T-cell (primary cell): ENCODE measurements at regions not wholly inside any gene's neighbourhood (a gene's known extent, or its start where the extent isn't known, plus 50 kb on each side); places are given as distances from the start of the nearest gene placed in this dataset.

ENCODE experiments used
- ATAC-seq, 4 experiments: fragments of 200-7000 bp in 3 of 4; fragments of 150-1000 bp in 1 of 4; cut with Tn5 transposase; replicated peaks in 1 of 4; 1 replicate in 3 of 4; 2 replicates in 1 of 4; pipeline ENCODE4 v1.10.0; 2021; ENCODE audit warnings: moderate library complexity in 3 of 4, mild to moderate bottlenecking in 2 of 4, moderate number of reproducible peaks in 1 of 4
- CTCF ChIA-PET, 2 donors: fragments of 300-600 bp; sonication (Branson Sonifier 250); formaldehyde crosslinking; loops; one replicate each; lab custom pipeline; 2022; ENCODE audit warnings: antibody characterized with exemption in 2 of 2; lab: Charles Lee
- POLR2A ChIA-PET, 2 donors: fragments of 300-600 bp; sonication (Branson Sonifier 250); formaldehyde crosslinking; loops; one replicate each; lab custom pipeline; 2022; ENCODE audit warnings: antibody characterized with exemption in 2 of 2; lab: Charles Lee
- DNase-seq, 35 experiments: peaks; one replicate each; pipeline versions ENCODE4 v3.0.0 to v3.0.0-alpha.2; 2013 to 2023
- H3K27ac ChIP-seq: one replicate; pipeline ENCODE4 v1.5.1; 2013; ENCODE audit warnings: low read length
- H3K27me3 ChIP-seq, 2 experiments: replicated peaks in 1 of 2; 1 replicate in 1 of 2; 2 replicates in 1 of 2; pipeline versions ENCODE4 v1.6.1 to v1.7.0; 2013; ENCODE audit warnings: low read length in 1 of 2, mixed read lengths in 1 of 2; ENCODE audit not compliant: control insufficient read depth in 2 of 2, insufficient read depth in 2 of 2; ENCODE audit errors: extremely low read depth in 1 of 2
- H3K36me3 ChIP-seq, 2 donors: 1 replicate in 1 of 2; 2 replicates in 1 of 2; pipeline versions ENCODE4 v1.6.1 to v1.7.0; 2013; ENCODE audit warnings: low read length in 1 of 2; ENCODE audit not compliant: control insufficient read depth in 2 of 2, insufficient read depth in 1 of 2; ENCODE audit errors: extremely low read depth in 1 of 2
- H3K4me1 ChIP-seq, 2 experiments: 1 replicate in 1 of 2; 2 replicates in 1 of 2; pipeline versions ENCODE4 v1.6.1 to v1.7.0; 2013; ENCODE audit warnings: low read length in 2 of 2, mixed read lengths in 1 of 2; ENCODE audit not compliant: insufficient read depth in 2 of 2, control insufficient read depth in 1 of 2; ENCODE audit errors: extremely low read depth in 1 of 2
- H3K4me3 ChIP-seq, 2 donors: 1 replicate in 1 of 2; 2 replicates in 1 of 2; pipeline versions ENCODE4 v1.5.1 to v1.7.0; 2013; ENCODE audit warnings: mild to moderate bottlenecking in 2 of 2, low read length in 1 of 2, moderate library complexity in 1 of 2; ENCODE audit not compliant: control insufficient read depth in 1 of 2; ENCODE audit errors: extremely low read depth in 1 of 2
- H3K9me3 ChIP-seq: 2 replicates; pipeline ENCODE4 v1.7.0; 2013
- H3K27ac Mint-ChIP-seq, 2 donors: one replicate each; pipeline ENCODE4 v1.8.0; 2020 to 2021; ENCODE audit warnings: mild to moderate bottlenecking in 2 of 2, mixed read lengths in 2 of 2
- H3K27me3 Mint-ChIP-seq, 2 donors: one replicate each; pipeline ENCODE4 v1.8.0; 2021 to 2022; ENCODE audit warnings: mixed read lengths in 2 of 2
- H3K36me3 Mint-ChIP-seq: one replicate; pipeline ENCODE4 v1.8.0; 2021; ENCODE audit warnings: mixed read lengths
- H3K4me1 Mint-ChIP-seq, 3 donors: one replicate each; pipeline ENCODE4 v1.8.0; 2020 to 2022; ENCODE audit warnings: mixed read lengths in 3 of 3, mild to moderate bottlenecking in 1 of 3
- H3K4me3 Mint-ChIP-seq, 3 donors: one replicate each; pipeline ENCODE4 v1.8.0; 2020 to 2022; ENCODE audit warnings: mild to moderate bottlenecking in 3 of 3, mixed read lengths in 3 of 3, moderate library complexity in 3 of 3
- H3K9me3 Mint-ChIP-seq, 3 donors: one replicate each; pipeline ENCODE4 v1.8.0; 2020 to 2022; ENCODE audit warnings: mixed read lengths in 3 of 3
- WGBS: methylation state at CpG from one replicate; pipeline ENCODE4 v1.1.5; 2013; ENCODE audit warnings: missing lambda C conversion rate; ENCODE audit not compliant: insufficient coverage; 5-methylcytosine and 5-hydroxymethylcytosine counted together

DNA sequence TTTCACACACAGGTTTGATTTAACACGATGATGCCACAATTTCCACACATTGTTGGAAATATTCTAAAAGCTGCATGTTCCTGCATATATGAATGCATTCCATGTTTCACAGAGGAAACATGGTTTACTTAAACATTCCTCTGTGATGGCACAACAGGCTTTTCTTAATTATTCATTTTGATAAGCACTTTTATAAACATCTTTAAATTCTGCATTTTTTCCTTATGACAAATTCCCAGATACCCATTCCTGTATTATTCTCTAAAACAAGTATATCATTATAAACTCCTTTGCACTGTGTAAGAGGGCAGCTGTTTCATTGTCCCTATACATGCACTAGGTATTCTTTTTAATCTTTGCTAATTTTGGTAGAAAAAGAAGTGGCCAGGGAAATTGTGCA lies 532.3 kb downstream of the SOX6 start:
- H3K4me1 ChIP-seq: no peaks in the 10 kb centered on the region
- H3K36me3 Mint-ChIP-seq: no peaks in the 10 kb centered on the region
- H3K9me3 Mint-ChIP-seq: no peaks in the 10 kb centered on the region
- H3K4me3 Mint-ChIP-seq: no peak overlapping the region
- CTCF ChIA-PET: no interaction called here
- POLR2A ChIA-PET: no interaction called here
- no peak overlapping the region for H3K4me3 ChIP-seq
- no peaks in the 10 kb centered on the region for H3K9me3 ChIP-seq
- no peaks in the 10 kb centered on the region for H3K36me3 ChIP-seq
- ATAC-seq (no peak), DNase-seq (no peak)
- peaks cover 1 to 17% of the 10 kb centered on the region in 2 donors for H3K27me3 Mint-ChIP-seq
- H3K4me1 Mint-ChIP-seq: no peaks in the 10 kb centered on the region
- no peak overlapping the region for H3K27ac ChIP-seq
- WGBS: no CpG with 5 or more reads among the region's 1 CpG
- no peak overlapping the region for H3K27ac Mint-ChIP-seq
- no peaks in the 10 kb centered on the region for H3K27me3 ChIP-seq

DNA sequence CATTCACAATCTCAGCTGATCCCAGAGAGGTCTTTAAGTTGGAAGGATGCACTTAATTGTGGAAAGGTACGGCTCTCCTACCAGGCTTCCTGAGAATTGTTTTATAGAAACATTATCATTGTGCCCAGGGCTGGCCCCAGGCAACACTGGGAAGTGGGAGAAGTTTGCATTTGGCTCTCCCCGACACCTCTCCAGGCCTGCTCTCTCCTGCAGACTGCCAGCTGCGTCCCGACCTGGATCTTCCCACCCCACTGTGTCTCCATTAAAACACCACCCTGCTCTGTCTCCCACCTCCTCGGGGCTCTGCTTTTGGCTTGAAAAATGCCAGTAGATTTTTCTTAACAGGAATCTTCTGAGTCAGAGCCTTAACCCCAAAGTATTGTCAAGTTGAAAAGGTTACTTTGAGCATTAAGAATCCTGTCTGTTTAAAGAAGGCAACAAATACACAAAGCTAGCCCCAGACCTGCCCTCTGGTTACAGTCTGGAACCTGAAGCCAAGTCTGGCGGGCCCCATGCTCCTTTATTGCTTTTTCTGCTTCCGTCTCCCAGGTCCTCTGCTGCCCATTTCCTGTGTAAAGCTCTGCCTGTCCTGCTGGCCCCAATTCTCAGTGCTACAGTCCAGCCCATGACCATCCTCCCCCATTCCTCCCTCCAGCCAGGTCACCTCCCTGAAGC lies 530.2 kb downstream of the SOX6 start:
- no peak overlapping the region for H3K27ac ChIP-seq
- no peaks in the 10 kb centered on the region for H3K36me3 ChIP-seq
- Mint-ChIP-seq H3K4me1 (no peaks in the 10 kb centered on the region), H3K36me3 (no peaks in the 10 kb centered on the region), H3K9me3 (no peaks in the 10 kb centered on the region), H3K27me3 (peaks cover 1 to 6% of the 10 kb centered on the region in 2 donors), H3K27ac (no peak overlapping the region), H3K4me3 (no peak overlapping the region)
- ChIA-PET POLR2A (no interaction called here), CTCF (no interaction called here)
- no peaks in the 10 kb centered on the region for H3K9me3 ChIP-seq
- DNase-seq: no peak
- no peak for ATAC-seq
- H3K4me3 ChIP-seq: no peak overlapping the region
- no peaks in the 10 kb centered on the region for H3K27me3 ChIP-seq
- H3K4me1 ChIP-seq: no peaks in the 10 kb centered on the region
- 83% methylated on average over 5 of the region's 7 CpGs for WGBS

- no peak overlapping the region for H3K27ac Mint-ChIP-seq
- no peaks in the 10 kb centered on the region for H3K27me3 ChIP-seq
- ChIA-PET POLR2A (no interaction called here), CTCF (no interaction called here)
- no peak overlapping the region for H3K4me3 Mint-ChIP-seq
- DNase-seq (no peak), ATAC-seq (no peak)
- no peaks in the 10 kb centered on the region for H3K9me3 ChIP-seq
- no peak overlapping the region for H3K27ac ChIP-seq
- H3K4me3 ChIP-seq: no peak overlapping the region
- H3K36me3 ChIP-seq: no peaks in the 10 kb centered on the region
- H3K9me3 Mint-ChIP-seq: no peaks in the 10 kb centered on the region
- peaks cover 1 to 6% of the 10 kb centered on the region in 2 donors for H3K27me3 Mint-ChIP-seq
- H3K4me1 Mint-ChIP-seq: no peaks in the 10 kb centered on the region
- H3K36me3 Mint-ChIP-seq: no peaks in the 10 kb centered on the region
- H3K4me1 ChIP-seq: no peaks in the 10 kb centered on the region
These were observed 529.5 kb downstream of the SOX6 start for GRCh38 chr11:15826826-15827225.

DNA sequence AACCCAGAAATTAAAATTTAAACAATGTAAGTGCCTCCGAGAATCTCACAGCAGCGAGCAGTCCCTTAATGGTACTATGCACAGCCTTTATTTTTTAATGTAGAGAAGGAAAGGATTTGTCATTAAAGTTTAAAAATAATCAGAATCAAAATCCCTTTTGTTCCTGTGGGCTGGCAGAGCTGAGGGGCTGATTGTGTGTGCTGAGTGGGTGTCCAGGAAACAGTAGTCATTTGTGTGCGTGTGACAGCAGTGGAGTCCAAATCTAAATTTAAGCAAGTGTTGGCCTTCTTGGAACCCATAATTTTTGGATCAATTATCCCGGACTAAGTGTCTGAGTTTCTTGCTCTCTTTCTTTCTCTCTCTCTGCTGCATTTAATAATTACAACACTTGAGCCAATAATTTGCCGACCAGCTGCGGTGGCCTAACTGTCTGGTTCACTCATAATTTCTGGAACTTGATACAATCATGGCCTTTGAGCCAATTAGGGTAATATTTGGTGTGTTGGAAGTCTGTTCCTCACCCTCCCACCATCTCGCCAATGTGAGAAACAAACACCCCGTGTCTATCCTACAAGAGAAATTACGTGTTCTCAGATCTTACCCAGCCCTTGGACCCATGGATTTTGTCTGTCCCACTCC lies 528.0 kb downstream of the SOX6 start:
- H3K4me3 ChIP-seq: no peak overlapping the region
- H3K27me3 Mint-ChIP-seq: peaks cover 1 to 6% of the 10 kb centered on the region in 2 donors
- no peaks in the 10 kb centered on the region for H3K36me3 ChIP-seq
- no peaks in the 10 kb centered on the region for H3K4me1 Mint-ChIP-seq
- H3K36me3 Mint-ChIP-seq: no peaks in the 10 kb centered on the region
- DNase-seq (no peak), ATAC-seq (no peak)
- H3K27ac Mint-ChIP-seq: no peak overlapping the region
- WGBS: 67% methylated on average over 3 of the region's 9 CpGs
- H3K4me3 Mint-ChIP-seq: no peak overlapping the region
- ChIA-PET POLR2A (no interaction called here), CTCF (no interaction called here)
- H3K27me3 ChIP-seq: no peaks in the 10 kb centered on the region
- no peaks in the 10 kb centered on the region for H3K9me3 Mint-ChIP-seq
- H3K4me1 ChIP-seq: no peaks in the 10 kb centered on the region
- H3K9me3 ChIP-seq: no peaks in the 10 kb centered on the region
- no peak overlapping the region for H3K27ac ChIP-seq

DNA sequence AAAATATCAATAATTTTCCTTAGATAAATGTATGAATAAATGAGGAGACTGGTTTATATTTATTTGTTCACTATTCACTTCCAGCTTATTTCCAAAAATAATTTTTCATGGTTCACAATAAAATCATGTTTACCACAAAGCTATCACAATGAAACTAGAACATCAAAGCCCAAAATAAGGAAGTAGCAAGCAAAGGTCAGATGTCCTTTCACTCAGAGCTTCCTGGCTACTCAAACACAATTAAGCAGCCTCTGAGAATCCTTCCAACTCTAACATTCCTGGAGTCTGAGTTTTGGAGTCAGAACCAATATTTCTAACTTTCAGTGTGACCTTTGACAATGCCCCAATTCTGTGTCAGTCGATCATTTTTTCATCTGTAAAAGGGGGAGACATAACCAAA lies 527.0 kb downstream of the SOX6 start:
- Mint-ChIP-seq H3K4me1 (no peaks in the 10 kb centered on the region), H3K27me3 (peaks cover 1 to 6% of the 10 kb centered on the region in 2 donors), H3K9me3 (no peaks in the 10 kb centered on the region), H3K4me3 (no peak overlapping the region), H3K36me3 (no peaks in the 10 kb centered on the region), H3K27ac (no peak overlapping the region)
- ATAC-seq (no peak), DNase-seq (no peak)
- Histone ChIP-seq H3K4me3 (no peak overlapping the region), H3K36me3 (no peaks in the 10 kb centered on the region), H3K27me3 (no peaks in the 10 kb centered on the region), H3K4me1 (no peaks in the 10 kb centered on the region), H3K27ac (no peak overlapping the region), H3K9me3 (no peaks in the 10 kb centered on the region)
- CTCF ChIA-PET: interaction anchor here in 1 of 2 donors (0.7 kb wide), 1 partner anchor 15 kb away, joined by 3 read pairs; no protein-coding TSS in a partner anchor
- POLR2A ChIA-PET: no interaction called here
- WGBS: no CpG with 5 or more reads among the region's 1 CpG

GRCh38 chr11:15830741-15831428 lies 525.5 kb downstream of the SOX6 start:
- DNase-seq: no peak
- POLR2A ChIA-PET: interaction anchor here in 1 of 2 donors (0.6 kb wide), 1 partner anchor 30 kb away, joined by 3 read pairs; no protein-coding TSS in a partner anchor
- Histone ChIP-seq H3K9me3 (no peaks in the 10 kb centered on the region), H3K36me3 (no peaks in the 10 kb centered on the region), H3K27ac (no peak overlapping the region), H3K4me1 (no peaks in the 10 kb centered on the region), H3K27me3 (no peaks in the 10 kb centered on the region), H3K4me3 (no peak overlapping the region)
- H3K27ac Mint-ChIP-seq: no peak overlapping the region
- no peaks in the 10 kb centered on the region for H3K4me1 Mint-ChIP-seq
- peaks cover 1 to 6% of the 10 kb centered on the region in 2 donors for H3K27me3 Mint-ChIP-seq
- no peaks in the 10 kb centered on the region for H3K9me3 Mint-ChIP-seq
- 91% methylated on average over 4 of the region's 9 CpGs for WGBS
- H3K36me3 Mint-ChIP-seq: no peaks in the 10 kb centered on the region
- H3K4me3 Mint-ChIP-seq: no peak overlapping the region
- no peak for ATAC-seq
- CTCF ChIA-PET: interaction anchor here in 1 of 2 donors (1.5 kb wide), 1 partner anchor 12 kb away, joined by 3 read pairs; no protein-coding TSS in a partner anchor
